ENCODE measurements at regions not wholly inside any gene's neighbourhood (a gene's known extent, or its start where the extent isn't known, plus 50 kb on each side); places are given as distances from the start of the nearest gene placed in this dataset.

DNA sequence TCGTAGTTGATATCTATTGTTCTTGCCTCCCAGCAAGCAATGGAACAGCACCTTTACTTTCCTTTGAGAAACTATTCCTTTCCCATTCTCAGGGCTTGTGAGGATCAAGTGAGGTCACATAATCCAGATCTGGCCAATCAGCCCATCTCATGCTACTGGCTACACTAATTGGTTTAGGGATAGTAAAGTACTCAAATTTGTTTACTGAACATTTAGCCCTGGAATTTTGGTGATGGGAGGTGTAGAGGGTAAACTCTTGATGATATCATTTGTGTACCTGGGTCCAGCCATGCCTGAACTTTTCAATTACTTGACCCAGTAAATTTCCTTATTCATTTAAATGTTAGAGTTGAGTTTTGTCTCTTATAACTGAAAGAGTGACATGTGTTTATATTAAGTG lies 195.8 kb upstream of the TNP1 start (continued):
- TF ChIP-seq, protein P1, sequence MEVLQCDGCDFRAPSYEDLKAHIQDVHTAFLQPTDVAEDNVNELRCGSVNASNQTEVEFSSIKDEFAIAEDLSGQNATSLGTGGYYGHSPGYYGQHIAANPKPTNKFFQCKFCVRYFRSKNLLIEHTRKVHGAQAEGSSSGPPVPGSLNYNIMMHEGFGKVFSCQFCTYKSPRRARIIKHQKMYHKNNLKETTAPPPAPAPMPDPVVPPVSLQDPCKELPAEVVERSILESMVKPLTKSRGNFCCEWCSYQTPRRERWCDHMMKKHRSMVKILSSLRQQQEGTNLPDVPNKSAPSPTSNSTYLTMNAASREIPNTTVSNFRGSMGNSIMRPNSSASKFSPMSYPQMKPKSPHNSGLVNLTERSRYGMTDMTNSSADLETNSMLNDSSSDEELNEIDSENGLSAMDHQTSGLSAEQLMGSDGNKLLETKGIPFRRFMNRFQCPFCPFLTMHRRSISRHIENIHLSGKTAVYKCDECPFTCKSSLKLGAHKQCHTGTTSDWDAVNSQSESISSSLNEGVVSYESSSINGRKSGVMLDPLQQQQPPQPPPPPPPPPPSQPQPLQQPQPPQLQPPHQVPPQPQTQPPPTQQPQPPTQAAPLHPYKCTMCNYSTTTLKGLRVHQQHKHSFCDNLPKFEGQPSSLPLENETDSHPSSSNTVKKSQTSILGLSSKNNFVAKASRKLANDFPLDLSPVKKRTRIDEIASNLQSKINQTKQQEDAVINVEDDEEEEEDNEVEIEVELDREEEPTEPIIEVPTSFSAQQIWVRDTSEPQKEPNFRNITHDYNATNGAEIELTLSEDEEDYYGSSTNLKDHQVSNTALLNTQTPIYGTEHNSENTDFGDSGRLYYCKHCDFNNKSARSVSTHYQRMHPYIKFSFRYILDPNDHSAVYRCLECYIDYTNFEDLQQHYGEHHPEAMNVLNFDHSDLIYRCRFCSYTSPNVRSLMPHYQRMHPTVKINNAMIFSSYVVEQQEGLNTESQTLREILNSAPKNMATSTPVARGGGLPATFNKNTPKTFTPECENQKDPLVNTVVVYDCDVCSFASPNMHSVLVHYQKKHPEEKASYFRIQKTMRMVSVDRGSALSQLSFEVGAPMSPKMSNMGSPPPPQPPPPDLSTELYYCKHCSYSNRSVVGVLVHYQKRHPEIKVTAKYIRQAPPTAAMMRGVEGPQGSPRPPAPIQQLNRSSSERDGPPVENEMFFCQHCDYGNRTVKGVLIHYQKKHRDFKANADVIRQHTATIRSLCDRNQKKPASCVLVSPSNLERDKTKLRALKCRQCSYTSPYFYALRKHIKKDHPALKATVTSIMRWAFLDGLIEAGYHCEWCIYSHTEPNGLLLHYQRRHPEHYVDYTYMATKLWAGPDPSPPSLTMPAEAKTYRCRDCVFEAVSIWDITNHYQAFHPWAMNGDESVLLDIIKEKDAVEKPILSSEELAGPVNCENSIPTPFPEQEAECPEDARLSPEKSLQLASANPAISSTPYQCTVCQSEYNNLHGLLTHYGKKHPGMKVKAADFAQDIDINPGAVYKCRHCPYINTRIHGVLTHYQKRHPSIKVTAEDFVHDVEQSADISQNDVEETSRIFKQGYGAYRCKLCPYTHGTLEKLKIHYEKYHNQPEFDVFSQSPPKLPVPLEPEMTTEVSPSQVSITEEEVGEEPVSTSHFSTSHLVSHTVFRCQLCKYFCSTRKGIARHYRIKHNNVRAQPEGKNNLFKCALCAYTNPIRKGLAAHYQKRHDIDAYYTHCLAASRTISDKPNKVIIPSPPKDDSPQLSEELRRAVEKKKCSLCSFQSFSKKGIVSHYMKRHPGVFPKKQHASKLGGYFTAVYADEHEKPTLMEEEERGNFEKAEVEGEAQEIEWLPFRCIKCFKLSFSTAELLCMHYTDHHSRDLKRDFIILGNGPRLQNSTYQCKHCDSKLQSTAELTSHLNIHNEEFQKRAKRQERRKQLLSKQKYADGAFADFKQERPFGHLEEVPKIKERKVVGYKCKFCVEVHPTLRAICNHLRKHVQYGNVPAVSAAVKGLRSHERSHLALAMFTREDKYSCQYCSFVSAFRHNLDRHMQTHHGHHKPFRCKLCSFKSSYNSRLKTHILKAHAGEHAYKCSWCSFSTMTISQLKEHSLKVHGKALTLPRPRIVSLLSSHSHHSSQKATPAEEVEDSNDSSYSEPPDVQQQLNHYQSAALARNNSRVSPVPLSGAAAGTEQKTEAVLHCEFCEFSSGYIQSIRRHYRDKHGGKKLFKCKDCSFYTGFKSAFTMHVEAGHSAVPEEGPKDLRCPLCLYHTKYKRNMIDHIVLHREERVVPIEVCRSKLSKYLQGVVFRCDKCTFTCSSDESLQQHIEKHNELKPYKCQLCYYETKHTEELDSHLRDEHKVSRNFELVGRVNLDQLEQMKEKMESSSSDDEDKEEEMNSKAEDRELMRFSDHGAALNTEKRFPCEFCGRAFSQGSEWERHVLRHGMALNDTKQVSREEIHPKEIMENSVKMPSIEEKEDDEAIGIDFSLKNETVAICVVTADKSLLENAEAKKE (CRISPR knock-in tag; IDR thresholded peaks at IDR 0.05) = no peak
- TF ChIP-seq, protein P2, sequence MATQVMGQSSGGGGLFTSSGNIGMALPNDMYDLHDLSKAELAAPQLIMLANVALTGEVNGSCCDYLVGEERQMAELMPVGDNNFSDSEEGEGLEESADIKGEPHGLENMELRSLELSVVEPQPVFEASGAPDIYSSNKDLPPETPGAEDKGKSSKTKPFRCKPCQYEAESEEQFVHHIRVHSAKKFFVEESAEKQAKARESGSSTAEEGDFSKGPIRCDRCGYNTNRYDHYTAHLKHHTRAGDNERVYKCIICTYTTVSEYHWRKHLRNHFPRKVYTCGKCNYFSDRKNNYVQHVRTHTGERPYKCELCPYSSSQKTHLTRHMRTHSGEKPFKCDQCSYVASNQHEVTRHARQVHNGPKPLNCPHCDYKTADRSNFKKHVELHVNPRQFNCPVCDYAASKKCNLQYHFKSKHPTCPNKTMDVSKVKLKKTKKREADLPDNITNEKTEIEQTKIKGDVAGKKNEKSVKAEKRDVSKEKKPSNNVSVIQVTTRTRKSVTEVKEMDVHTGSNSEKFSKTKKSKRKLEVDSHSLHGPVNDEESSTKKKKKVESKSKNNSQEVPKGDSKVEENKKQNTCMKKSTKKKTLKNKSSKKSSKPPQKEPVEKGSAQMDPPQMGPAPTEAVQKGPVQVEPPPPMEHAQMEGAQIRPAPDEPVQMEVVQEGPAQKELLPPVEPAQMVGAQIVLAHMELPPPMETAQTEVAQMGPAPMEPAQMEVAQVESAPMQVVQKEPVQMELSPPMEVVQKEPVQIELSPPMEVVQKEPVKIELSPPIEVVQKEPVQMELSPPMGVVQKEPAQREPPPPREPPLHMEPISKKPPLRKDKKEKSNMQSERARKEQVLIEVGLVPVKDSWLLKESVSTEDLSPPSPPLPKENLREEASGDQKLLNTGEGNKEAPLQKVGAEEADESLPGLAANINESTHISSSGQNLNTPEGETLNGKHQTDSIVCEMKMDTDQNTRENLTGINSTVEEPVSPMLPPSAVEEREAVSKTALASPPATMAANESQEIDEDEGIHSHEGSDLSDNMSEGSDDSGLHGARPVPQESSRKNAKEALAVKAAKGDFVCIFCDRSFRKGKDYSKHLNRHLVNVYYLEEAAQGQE (IDR thresholded peaks at IDR 0.05; ENCODE audit: unreplicated experiment) = no peak
- no peak for TF ChIP-seq ZNF331 (CRISPR knock-in tag; IDR thresholded peaks at IDR 0.05; ENCODE audit: low read depth)
- no peak for TF ChIP-seq STAT1 (IDR thresholded peaks at IDR 0.05; ENCODE audit: unreplicated experiment)
- TF ChIP-seq NANOG (IDR thresholded peaks at IDR 0.05; ENCODE audit: borderline replicate concordance) = no peak
- no peak for TF ChIP-seq POLR2AphosphoS5 (IDR thresholded peaks at IDR 0.05; ENCODE audit: low read depth)
- no peak for TF ChIP-seq JUNB (IDR thresholded peaks at IDR 0.05; ENCODE audit: unreplicated experiment)
- TF ChIP-seq, protein P3, sequence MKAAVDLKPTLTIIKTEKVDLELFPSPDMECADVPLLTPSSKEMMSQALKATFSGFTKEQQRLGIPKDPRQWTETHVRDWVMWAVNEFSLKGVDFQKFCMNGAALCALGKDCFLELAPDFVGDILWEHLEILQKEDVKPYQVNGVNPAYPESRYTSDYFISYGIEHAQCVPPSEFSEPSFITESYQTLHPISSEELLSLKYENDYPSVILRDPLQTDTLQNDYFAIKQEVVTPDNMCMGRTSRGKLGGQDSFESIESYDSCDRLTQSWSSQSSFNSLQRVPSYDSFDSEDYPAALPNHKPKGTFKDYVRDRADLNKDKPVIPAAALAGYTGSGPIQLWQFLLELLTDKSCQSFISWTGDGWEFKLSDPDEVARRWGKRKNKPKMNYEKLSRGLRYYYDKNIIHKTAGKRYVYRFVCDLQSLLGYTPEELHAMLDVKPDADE (IDR thresholded peaks at IDR 0.05) = no peak
- TF ChIP-seq EZH2phosphoT487 (IDR thresholded peaks at IDR 0.05; ENCODE audit: unreplicated experiment) = no peak
- no peak for TF ChIP-seq ZNF114 (CRISPR knock-in tag; IDR thresholded peaks at IDR 0.05)
- TF ChIP-seq CREB1 (CRISPR knock-in tag; IDR thresholded peaks at IDR 0.05; ENCODE audit: low read depth) = no peak
- TF ChIP-seq, protein P4, sequence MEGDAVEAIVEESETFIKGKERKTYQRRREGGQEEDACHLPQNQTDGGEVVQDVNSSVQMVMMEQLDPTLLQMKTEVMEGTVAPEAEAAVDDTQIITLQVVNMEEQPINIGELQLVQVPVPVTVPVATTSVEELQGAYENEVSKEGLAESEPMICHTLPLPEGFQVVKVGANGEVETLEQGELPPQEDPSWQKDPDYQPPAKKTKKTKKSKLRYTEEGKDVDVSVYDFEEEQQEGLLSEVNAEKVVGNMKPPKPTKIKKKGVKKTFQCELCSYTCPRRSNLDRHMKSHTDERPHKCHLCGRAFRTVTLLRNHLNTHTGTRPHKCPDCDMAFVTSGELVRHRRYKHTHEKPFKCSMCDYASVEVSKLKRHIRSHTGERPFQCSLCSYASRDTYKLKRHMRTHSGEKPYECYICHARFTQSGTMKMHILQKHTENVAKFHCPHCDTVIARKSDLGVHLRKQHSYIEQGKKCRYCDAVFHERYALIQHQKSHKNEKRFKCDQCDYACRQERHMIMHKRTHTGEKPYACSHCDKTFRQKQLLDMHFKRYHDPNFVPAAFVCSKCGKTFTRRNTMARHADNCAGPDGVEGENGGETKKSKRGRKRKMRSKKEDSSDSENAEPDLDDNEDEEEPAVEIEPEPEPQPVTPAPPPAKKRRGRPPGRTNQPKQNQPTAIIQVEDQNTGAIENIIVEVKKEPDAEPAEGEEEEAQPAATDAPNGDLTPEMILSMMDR (conservative IDR thresholded peaks at IDR 0.05; ENCODE audit: low read depth in 2 of 2) = no peak
